Epithelial cell of proximal tubule (primary cell): ENCODE measurements at regions not wholly inside any gene's neighbourhood (a gene's known extent, or its start where the extent isn't known, plus 50 kb on each side); places are given as distances from the start of the nearest gene placed in this dataset.

Experiments used
- DNase-seq: peaks from one replicate; pipeline ENCODE4 v3.0.0-alpha.2; 2011; ENCODE audit warnings: low read depth
- H3K4me3 ChIP-seq: 2 replicates; pipeline ENCODE4 v1.5.1; 2011; ENCODE audit warnings: low read depth, mild to moderate bottlenecking, low read length
- CTCF ChIP-seq: conservative IDR thresholded peaks from 2 replicates; pipeline ENCODE4 v1.5.1; 2012; ENCODE audit warnings: low read depth, mild to moderate bottlenecking, low read length

DNA sequence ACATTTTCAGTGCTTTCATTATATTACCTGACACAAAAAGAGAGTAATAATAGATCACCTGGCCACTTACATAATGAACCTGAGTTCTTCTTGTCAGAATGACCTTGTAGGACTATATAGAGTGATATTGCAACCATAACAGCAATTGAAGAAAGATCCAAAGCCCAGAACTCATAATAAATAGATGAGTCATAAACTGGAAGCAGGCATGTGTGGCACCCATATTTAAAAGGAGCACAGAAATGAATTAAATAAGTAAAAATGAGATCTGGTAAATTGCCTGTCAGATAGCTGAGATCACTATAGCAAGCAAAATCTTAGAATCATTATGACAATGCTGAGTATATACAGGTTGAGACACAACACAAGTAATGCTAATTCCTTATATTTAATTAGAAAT lies 331.8 kb downstream of the AASDHPPT start:
- no peak for TF ChIP-seq CTCF
- DNase-seq = no peak
- no peak overlapping the region for H3K4me3 ChIP-seq

DNA sequence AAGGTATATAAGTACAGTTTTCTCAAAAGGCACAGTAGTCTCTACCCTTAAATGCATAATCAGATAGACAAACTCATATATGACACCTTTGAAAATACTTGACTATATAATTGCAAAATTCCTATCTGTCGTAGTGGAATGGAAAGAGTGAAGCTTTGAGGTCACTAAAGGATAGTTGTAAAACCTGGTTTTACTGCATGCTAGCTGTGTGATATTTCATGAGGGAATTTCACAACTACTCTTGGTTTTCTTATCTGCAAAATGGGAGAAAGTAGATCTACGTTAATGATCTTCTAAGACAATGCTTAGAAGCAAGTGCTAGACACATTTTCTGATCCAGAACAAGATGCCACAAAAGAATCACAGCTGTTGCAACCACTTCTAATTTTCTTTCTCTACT lies 332.2 kb downstream of the AASDHPPT start:
- H3K4me3 ChIP-seq = no peak overlapping the region

DNA sequence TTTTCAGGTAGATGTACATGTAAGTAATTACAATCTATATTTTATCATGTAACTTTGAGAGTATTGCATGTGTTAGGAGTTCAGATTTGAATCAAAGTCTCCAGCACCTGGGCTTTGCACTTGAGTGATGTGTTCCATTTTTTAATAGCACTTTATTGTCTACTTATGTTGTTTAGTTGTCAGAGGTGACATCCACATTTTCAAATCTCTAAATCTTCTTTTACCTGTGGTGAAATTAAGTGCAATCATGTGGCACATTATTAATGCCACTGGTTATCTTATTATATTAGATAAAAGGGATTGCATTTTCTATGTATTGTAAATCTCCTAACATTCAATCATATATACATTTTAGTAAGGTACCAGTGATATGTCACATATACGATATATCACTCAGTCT lies 333.4 kb downstream of the AASDHPPT start:
- no peak for TF ChIP-seq CTCF
- H3K4me3 ChIP-seq = no peak overlapping the region
- no peak for DNase-seq

More for the DNA sequence above, 332.2 kb downstream of the AASDHPPT start:
- no peak for DNase-seq
- TF ChIP-seq CTCF = no peak

GRCh38 chr11:106413222-106413621 lies 335.8 kb downstream of the AASDHPPT start:
- H3K4me3 ChIP-seq = no peak overlapping the region
- no peak for TF ChIP-seq CTCF
- DNase-seq = no peak

DNA sequence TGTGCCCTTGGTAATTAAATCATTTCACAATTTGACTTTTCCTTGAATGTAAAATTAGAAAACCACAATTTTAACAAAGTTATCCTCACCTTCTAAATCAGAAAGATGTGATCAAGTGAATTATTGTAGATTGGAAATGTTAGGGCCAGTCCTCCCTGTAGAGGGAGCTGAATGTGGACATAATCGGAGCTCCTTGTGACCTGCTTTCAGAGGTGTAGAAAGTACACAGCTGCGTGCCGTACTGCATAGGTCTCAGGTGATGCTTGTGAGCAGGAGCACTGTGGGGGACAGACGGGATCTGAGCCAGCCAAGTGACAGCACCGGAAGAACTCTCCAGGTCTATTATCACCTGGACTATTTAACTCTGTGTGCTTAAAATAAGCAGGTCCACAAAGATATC lies 338.0 kb downstream of the AASDHPPT start:
- no peak for DNase-seq
- no peak overlapping the region for H3K4me3 ChIP-seq
- TF ChIP-seq CTCF = peak; percentile 24

- TF ChIP-seq CTCF = no peak
- no peak overlapping the region for H3K4me3 ChIP-seq
- DNase-seq = no peak
Measured at GRCh38 chr11:106418791-106419190, 341.3 kb downstream of the AASDHPPT start.

DNA sequence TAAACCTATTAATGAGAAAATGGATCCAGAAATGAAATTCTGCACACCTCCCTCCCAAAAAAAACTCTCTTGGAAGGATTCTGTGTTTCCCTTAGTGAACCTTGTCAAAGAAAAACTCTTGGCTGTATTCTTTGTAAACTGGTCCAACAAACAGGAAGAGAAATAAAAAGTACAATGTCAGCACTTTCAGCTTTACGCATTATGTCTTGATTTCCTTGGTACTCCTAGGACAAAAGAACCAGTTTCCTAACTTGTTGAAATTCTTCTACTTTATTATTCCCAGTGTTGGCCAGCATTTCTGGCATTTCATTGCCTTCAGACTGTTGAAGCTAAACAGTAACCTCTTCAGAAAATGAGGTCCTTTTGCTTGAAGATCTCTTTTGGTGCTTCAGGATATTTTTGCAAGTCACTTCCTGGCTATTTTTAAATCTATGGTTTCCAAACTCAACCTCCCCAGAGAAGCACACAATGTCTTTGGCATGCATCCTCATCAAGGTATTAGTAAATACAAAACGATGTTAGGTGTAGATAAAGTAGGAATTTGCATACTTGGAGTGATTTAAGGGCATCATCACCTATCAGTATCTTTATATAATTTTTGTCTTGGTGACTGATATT lies 342.7 kb downstream of the AASDHPPT start:
- no peak for TF ChIP-seq CTCF
- no peak overlapping the region for H3K4me3 ChIP-seq
- DNase-seq = no peak
